ENCODE measurements at regions not wholly inside any gene's neighbourhood (a gene's known extent, or its start where the extent isn't known, plus 50 kb on each side); places are given as distances from the start of the nearest gene placed in this dataset.

DNA sequence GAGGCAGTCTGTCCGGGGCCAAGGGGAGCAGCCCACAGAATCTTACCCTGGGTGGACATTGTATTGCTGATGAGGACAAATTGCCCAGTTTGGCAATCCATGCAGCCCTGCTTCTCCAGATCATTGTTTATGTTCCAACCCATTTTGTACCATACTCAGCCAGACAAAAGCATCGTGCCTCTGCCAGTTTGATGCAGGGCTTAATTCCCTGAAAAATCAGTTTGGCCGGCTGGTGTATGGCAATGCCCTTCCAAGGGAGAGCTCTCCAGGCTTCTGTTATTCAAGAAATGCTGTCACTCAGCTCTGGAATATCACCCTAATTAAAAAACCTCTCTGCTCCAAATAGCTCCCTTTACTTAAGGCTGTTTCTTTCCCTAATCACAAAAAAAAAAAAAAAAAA is 697.7 kb downstream of the TBC1D22A start:
- no peak for DNase-seq
- peaks cover 0 to 6% of the 10 kb centered on the region in 2 donors for H3K9me3 Mint-ChIP-seq
- H3K4me3 Mint-ChIP-seq = no peak overlapping the region
- no peaks in the 10 kb centered on the region for H3K4me1 Mint-ChIP-seq
- ATAC-seq (replicated peaks) = no peak
- no peak overlapping the region for H3K27ac Mint-ChIP-seq
- H3K36me3 Mint-ChIP-seq = no peaks in the 10 kb centered on the region
- peaks cover 0 to 5% of the 10 kb centered on the region in 2 donors for H3K27me3 Mint-ChIP-seq

DNA sequence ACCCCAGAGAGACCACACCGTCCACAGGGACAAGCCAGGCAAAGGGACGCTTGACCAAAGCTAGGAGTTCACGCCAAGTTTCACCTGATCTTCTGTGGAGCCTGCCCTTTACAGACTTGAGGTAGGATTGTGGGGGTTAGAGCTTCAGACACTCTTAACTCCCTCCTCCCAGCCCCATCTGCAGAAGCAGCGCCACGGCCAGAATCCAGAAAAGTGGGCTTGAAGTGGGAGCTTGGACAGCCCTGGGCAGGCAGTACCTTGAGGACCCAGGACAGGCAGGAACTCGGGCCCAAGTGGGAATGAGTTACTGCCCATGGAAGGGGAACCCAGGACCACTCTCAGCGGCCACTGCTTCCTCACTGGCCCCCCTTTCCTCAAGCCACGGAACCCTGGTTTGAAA is 695.9 kb downstream of the TBC1D22A start:
- Mint-ChIP-seq H3K4me1 (no peaks in the 10 kb centered on the region), H3K4me3 (no peak overlapping the region), H3K36me3 (peaks cover 7 to 8% of the 10 kb centered on the region in 2 donors), H3K9me3 (peaks cover 9 to 11% of the 10 kb centered on the region in 2 donors), H3K27ac (no peak overlapping the region), H3K27me3 (peaks cover 0 to 5% of the 10 kb centered on the region in 2 donors)
- ATAC-seq (replicated peaks) (no peak), DNase-seq (no peak)

DNA sequence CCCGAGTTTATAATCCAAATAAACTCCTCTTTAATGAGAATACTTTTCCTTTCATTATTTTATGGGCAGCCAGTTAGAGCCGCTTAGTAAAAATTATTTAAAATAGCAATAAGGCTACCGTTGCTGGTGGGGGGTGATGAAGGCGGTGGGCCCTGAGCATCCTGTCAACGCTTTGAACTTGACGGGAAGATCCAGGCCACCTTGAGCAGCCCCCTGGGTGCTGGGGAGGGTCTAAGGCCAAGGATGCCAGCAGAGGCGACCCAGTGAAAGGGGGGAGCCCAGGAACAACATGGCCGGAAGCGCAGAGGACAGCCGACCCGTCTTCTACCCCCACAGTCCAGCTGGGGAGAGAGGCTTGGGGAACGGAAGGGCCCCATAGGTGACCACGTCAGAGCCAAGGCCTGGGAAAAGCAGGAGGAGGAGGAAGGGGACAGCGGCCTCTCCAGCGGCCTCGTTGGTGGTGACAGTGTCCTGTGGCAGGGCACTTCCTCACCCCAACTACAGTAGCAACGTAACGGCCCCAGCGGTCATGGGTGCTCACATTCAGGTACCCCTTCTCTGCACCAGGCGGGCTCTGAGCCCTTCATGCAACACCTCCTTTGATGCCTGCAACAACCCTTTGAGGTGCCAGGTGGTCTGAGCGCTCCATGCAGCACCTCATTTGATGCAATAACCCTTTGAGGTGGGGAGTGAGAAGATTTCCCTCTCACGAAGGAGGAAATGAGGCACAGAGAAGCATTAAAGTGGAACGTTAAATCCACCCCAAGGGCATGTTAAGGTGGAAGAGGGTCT is 695.3 kb downstream of the TBC1D22A start:
- no peak for ATAC-seq (replicated peaks)
- no peaks in the 10 kb centered on the region for H3K4me1 Mint-ChIP-seq
- peaks cover 5 to 10% of the 10 kb centered on the region in 2 donors for H3K27me3 Mint-ChIP-seq
- H3K4me3 Mint-ChIP-seq = no peak overlapping the region
- peaks cover 7 to 8% of the 10 kb centered on the region in 2 donors for H3K36me3 Mint-ChIP-seq
- no peak overlapping the region for H3K27ac Mint-ChIP-seq
- no peak for DNase-seq
- peaks cover 16 to 17% of the 10 kb centered on the region in 2 donors for H3K9me3 Mint-ChIP-seq

DNA sequence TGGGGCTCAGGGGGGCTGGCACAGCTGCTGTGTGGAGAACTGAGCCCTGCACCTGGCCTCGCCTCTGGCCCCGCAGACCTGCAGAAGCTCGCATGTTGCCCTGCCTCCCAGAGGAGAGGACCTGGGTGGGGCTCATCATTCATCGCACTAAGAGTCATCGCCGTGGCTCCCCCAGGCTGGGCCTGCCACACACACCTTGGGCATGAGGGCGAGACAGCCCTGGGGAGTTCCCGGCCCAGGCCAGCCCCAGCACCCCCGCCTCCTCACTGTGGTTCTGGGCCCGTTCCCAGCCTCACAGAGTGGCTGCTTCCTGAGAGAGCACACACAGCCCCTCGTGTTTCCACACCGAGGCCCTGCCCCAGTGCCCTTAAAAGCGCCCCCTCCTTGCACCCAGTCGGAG is 694.6 kb downstream of the TBC1D22A start:
- ATAC-seq (replicated peaks) (no peak), DNase-seq (no peak)
- peaks cover 17 to 18% of the 10 kb centered on the region in 2 donors for H3K9me3 Mint-ChIP-seq
- H3K4me3 Mint-ChIP-seq = no peak overlapping the region
- no peaks in the 10 kb centered on the region for H3K4me1 Mint-ChIP-seq
- H3K27me3 Mint-ChIP-seq = peaks cover 6 to 13% of the 10 kb centered on the region in 2 donors
- H3K36me3 Mint-ChIP-seq = peaks cover 7 to 8% of the 10 kb centered on the region in 2 donors
- no peak overlapping the region for H3K27ac Mint-ChIP-seq

DNA sequence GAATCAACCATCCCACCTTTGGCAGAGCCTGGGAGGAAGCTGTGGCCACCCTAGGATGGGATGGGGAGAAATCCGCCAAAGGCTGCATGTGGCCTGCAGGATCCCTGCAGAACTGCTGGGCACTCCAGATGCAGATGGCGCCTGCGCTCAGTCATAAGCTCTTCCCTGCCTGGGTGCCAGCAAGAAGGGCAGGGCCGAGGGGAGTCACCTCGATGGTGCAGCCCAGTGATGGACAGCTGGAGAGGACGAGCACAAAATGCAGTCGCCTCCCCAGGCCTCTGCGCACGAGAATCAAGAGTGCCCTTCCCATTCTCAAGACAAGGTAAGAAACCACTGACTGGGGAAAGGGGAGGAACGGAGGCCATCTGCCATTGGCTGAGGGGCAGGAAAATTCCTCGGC is 693.6 kb downstream of the TBC1D22A start:
- peaks cover 6 to 18% of the 10 kb centered on the region in 2 donors for H3K27me3 Mint-ChIP-seq
- no peak overlapping the region for H3K27ac Mint-ChIP-seq
- H3K9me3 Mint-ChIP-seq = peaks cover 17 to 18% of the 10 kb centered on the region in 2 donors
- peaks cover 7 to 8% of the 10 kb centered on the region in 2 donors for H3K36me3 Mint-ChIP-seq
- no peaks in the 10 kb centered on the region for H3K4me1 Mint-ChIP-seq
- ATAC-seq (replicated peaks) (no peak), DNase-seq (no peak)
- H3K4me3 Mint-ChIP-seq = no peak overlapping the region

DNA sequence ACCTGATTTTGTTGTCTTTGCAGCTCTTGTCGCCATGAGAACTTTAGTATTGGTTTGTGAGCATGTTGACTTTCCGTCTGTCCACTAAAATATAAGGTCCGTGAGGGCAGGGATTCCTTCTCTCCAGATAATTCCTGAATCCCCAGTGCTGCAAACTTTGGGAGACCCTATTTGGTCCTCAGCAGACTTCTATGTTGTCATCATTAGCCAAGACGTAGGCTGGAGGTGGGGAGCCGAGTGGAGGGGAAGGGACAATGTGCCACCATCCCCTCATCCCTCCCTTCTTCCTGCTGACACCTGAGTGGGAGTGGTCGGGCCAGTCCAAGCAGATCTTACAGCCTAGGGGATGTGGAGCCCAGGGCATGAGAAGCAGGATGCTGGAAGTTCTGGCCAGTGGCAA is 690.6 kb downstream of the TBC1D22A start:
- DNase-seq = no peak
- peaks cover 17 to 18% of the 10 kb centered on the region in 2 donors for H3K9me3 Mint-ChIP-seq
- peaks cover 7 to 8% of the 10 kb centered on the region in 2 donors for H3K36me3 Mint-ChIP-seq
- no peak for ATAC-seq (replicated peaks)
- peaks cover 6 to 20% of the 10 kb centered on the region in 2 donors for H3K27me3 Mint-ChIP-seq
- H3K4me3 Mint-ChIP-seq = no peak overlapping the region
- no peak overlapping the region for H3K27ac Mint-ChIP-seq
- no peaks in the 10 kb centered on the region for H3K4me1 Mint-ChIP-seq

DNA sequence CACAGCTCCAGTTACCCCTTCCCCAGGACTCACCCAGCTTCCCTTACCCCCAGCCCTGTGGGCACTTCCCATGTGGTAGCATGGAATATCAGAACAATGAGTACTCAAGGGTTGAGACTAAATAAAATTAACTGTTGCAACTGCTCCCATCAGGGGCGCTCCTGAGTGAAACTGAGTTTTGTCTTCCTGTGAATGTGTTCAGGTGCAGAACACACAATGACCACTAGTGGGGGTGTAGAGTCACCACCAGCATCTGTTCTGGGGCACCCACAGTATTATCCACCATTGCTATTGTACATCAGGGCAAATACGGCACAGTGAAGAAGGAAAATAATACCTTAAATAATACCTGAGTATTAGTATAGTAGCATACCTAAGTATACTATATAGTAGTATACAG is 689.7 kb downstream of the TBC1D22A start:
- peaks cover 12 to 26% of the 10 kb centered on the region in 2 donors for H3K27me3 Mint-ChIP-seq
- ATAC-seq (replicated peaks) (peak in 1 of 2 donors; percentile 19), DNase-seq (no peak)
- H3K4me3 Mint-ChIP-seq = no peak overlapping the region
- H3K36me3 Mint-ChIP-seq = peaks cover 7 to 8% of the 10 kb centered on the region in 2 donors
- no peak overlapping the region for H3K27ac Mint-ChIP-seq
- no peaks in the 10 kb centered on the region for H3K4me1 Mint-ChIP-seq
- H3K9me3 Mint-ChIP-seq = peaks cover 17 to 20% of the 10 kb centered on the region in 2 donors

DNA sequence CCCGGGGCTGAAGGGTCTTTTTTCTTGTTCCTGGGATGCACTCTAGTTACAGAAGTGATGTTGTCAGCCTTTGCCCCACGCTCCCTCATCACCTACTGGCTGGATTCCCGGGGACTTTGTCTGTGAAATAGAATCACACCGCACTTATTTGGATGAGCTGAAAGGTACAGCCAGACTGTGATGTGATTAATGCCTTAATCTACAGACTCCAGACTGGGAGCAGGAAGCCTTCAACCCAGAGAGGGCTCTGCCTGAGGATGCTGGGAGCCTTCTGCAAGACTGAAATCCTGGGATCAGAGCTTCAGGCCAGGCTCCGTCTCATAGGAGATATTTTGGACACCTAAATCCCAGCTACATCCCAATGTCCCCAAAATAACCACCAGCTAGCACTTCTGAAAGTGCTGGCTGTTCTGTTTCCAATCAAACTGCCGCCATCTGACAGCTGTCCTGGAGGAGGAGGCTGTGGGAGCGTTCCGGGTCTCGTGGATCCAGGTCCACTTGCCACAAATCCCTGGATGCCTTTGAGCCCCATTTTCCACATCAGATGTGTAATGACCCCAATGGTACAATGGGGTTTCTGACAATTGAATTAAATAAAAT is 688.5 kb downstream of the TBC1D22A start:
- Mint-ChIP-seq H3K36me3 (peaks cover 7 to 8% of the 10 kb centered on the region in 2 donors), H3K27ac (no peak overlapping the region), H3K27me3 (peaks cover 12 to 27% of the 10 kb centered on the region in 2 donors), H3K4me3 (no peak overlapping the region), H3K9me3 (peaks cover 17 to 20% of the 10 kb centered on the region in 2 donors), H3K4me1 (no peaks in the 10 kb centered on the region)
- DNase-seq (no peak), ATAC-seq (replicated peaks) (no peak)

DNA sequence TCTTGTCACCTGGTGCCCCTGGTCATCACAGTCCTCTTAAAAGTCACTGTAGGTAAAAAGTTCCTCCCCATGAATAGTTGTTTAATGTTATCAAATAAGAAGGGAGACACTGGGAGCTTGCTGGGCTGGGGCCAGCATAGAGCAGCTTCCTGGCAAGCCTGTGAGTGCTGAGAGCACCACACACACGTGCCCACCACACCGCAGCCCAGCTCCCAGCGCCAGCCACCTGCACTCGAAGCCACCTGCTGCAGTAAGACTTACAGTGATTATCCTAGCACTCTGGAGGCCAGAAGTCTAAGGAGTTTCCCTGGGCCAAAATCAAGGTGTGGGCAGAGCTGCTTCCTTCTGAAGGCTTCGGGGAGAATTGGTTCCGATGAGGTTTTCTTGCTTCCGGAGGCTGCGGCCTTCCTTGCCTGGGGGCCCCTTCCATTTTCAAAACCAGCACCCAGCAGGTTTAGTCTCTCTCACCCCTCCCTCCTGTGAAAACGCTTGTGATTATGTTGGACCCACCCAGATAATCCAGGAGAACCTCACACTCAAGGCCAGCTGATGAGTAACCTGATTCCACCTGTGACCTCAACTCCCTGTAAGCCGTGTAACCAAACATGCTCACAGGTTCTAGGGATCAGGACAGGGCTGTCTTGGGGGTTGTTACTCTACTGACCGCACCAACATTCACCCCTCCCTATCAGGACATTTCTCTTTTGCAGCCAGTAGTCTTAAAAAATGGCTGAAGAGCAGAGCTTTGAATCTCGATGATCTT is 687.2 kb downstream of the TBC1D22A start:
- Mint-ChIP-seq H3K4me3 (no peak overlapping the region), H3K36me3 (peaks cover 7 to 8% of the 10 kb centered on the region in 2 donors), H3K9me3 (peaks cover 21 to 22% of the 10 kb centered on the region in 2 donors), H3K27ac (no peak overlapping the region), H3K4me1 (no peaks in the 10 kb centered on the region), H3K27me3 (peaks cover 20 to 37% of the 10 kb centered on the region in 2 donors)
- DNase-seq (no peak), ATAC-seq (replicated peaks) (no peak)

DNA sequence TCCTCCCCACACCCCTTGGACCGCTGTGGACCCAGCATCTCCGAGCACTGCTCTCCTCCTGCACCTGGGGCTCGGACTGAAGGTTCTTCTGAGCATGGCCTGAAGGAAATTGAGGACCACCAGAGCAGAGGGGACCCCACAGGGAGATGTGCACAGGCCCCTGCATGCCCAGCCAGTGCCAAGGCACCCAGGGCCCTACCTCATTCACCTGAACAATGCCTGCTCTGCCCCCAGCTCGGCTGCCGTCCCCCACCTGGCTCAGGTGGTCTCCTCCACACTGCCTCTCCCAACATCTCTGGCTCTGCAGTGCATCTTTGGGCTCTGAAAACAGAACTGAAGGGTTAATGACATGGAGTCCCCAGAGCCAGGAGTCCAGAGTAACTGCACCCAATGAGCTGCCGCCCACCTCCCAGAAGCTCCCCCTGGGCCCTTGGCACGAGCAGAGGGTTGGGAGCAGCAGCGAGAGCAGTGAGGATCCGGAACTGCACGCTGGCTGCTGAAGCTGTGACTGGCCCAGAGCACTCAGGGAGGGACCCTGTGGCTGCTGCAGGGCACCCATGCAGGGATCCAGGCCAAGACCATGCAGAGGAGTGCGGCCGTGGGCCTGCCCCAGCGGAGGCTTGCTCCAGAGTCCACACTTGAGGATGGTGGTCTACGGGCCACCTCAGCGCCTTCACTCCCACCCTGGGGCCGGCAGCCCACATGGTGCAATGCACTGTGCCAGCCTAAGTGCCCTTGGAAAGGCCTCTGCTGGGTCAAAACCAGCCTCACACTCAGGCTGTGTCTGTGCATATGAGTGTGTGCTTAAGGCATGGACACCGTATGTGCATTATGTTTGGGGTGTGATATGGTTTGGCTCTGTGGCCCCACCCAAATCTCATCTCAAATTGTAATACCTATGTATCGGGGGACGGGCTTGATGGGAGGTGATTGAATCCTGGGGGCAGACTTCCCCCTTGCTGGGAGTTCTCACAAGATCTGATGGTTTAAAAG is 686.1 kb downstream of the TBC1D22A start:
- no peak for ATAC-seq (replicated peaks)
- H3K4me3 Mint-ChIP-seq = no peak overlapping the region

DNA sequence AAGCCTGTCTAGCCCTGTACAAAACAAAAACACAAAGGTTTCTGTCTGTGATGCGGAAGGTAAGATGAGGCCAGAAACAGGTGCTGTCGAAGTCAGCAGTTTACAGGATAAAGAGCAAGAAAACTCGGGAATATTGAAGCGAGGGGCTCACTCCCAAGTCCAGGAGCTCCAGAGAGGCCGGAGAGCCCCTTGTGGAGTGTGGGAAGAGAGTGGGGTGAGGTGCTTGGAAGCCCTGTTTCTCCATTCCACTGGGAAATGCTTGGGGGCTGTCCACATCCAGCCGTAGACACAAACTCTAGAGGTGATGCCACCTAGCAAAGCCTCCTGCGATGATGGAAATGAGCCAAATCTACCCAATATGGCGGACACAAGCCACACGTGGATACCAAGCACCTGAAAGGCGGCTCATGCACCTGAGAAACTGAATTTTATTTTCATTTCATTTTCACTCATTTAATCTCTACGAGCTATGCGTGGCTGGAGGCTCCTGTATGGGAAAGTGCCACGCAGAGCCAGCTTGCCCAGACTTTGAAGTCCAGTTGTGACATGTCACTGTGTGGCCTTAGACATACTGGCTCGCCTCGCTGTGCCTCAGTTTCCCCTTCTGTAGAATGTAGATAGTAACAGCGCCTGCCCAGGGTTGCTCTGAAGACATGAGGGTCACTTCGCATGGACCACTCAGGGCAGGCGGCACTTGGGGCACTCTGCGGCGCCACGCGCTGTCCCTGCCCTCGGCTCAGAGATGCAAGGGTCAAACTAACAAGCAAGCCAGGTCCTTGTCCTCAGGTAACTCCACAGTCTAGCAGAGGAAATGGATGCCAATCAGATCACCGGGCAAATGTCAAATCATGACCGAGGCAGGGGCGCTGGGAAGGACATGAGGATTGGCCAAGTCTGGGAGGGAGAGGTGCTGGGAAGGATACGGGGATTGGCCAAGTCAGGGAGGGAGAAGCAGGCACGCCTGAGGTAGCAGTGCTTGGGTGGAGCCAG is 684.7 kb downstream of the TBC1D22A start:
- DNase-seq (no peak), ATAC-seq (replicated peaks) (no peak)
- peaks cover 10 to 15% of the 10 kb centered on the region in 2 donors for H3K9me3 Mint-ChIP-seq
- no peaks in the 10 kb centered on the region for H3K4me1 Mint-ChIP-seq
- peaks cover 14 to 30% of the 10 kb centered on the region in 2 donors for H3K27me3 Mint-ChIP-seq
- H3K36me3 Mint-ChIP-seq = no peaks in the 10 kb centered on the region
- no peak overlapping the region for H3K4me3 Mint-ChIP-seq
- no peak overlapping the region for H3K27ac Mint-ChIP-seq

More for the DNA sequence above, 686.1 kb downstream of the TBC1D22A start:
- Mint-ChIP-seq H3K36me3 (peaks cover 1% of the 10 kb centered on the region in 2 donors), H3K4me1 (no peaks in the 10 kb centered on the region), H3K9me3 (peaks cover 13 to 15% of the 10 kb centered on the region in 2 donors), H3K27me3 (peaks cover 20 to 37% of the 10 kb centered on the region in 2 donors), H3K27ac (no peak overlapping the region)
- no peak for DNase-seq

DNA sequence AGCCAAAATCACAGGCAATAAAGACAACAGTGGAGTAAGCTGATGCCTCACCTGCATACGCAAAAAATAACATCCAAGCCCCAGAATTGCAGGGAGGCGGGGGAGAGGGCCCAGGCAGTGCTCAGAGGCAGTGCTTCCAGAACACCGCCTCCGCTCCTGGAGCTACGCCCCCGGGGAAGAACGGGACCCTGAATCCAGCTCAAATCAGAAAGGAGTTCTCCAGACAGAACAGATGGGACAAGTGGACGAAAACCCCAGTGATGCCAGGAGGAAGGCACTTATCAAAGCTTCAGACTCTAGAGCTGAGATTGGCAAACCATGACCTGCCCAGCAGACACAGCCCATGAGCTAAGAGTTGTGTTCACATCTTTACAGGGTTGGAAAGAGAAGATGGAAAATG is 683.9 kb downstream of the TBC1D22A start:
- Mint-ChIP-seq H3K36me3 (no peaks in the 10 kb centered on the region), H3K27ac (no peak overlapping the region), H3K4me3 (no peak overlapping the region), H3K4me1 (no peaks in the 10 kb centered on the region), H3K9me3 (peaks cover 11 to 21% of the 10 kb centered on the region in 2 donors), H3K27me3 (peaks cover 14 to 25% of the 10 kb centered on the region in 2 donors)
- no peak for ATAC-seq (replicated peaks)
- DNase-seq = no peak
